B cell (primary cell): ENCODE measurements at regions not wholly inside any gene's neighbourhood (a gene's known extent, or its start where the extent isn't known, plus 50 kb on each side); places are given as distances from the start of the nearest gene placed in this dataset.

Source experiments
- CTCF ChIP-seq: fragments of 200-600 bp; IDR thresholded peaks from one replicate; pipeline ENCODE4 v1.8.0; 2022; ENCODE audit warnings: antibody characterized with exemption, mild to moderate bottlenecking
- EZH2 ChIP-seq: IDR thresholded peaks from 2 replicates; pipeline ENCODE4 v1.6.1; 2012; ENCODE audit warnings: borderline replicate concordance, low read depth, mild to moderate bottlenecking, moderate library complexity, low read length; ENCODE audit not compliant: insufficient read depth, poor library complexity, severe bottlenecking

- no peak for TF ChIP-seq CTCF
- TF ChIP-seq EZH2, result no peak
Measured at GRCh38 chr14:86683561-86683960, 1153.6 kb downstream of the FLRT2 start.
